ENCODE measurements at regions not wholly inside any gene's neighbourhood (a gene's known extent, or its start where the extent isn't known, plus 50 kb on each side); places are given as distances from the start of the nearest gene placed in this dataset.

DNA sequence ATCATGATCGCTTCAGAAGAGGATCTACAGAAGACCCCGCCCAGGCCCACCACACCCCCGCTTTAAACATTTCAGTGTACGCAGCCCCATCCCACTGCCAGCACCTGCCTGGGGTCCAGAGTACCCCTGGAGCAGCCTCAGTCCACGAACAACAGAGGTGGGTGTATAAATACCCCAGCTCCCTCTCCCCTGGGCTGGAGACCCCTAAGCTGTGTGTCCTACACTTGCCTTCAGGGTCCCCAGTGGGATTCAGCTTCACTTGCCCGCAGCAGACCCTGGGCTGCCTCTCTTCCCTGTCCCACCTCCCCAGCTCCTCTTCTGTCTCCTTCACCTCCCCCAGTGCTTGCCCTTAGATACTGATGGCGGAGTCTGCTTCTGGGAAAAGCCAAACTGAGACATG is 105.7 kb downstream of the RBFOX3 start:
- TF ChIP-seq, protein P1, sequence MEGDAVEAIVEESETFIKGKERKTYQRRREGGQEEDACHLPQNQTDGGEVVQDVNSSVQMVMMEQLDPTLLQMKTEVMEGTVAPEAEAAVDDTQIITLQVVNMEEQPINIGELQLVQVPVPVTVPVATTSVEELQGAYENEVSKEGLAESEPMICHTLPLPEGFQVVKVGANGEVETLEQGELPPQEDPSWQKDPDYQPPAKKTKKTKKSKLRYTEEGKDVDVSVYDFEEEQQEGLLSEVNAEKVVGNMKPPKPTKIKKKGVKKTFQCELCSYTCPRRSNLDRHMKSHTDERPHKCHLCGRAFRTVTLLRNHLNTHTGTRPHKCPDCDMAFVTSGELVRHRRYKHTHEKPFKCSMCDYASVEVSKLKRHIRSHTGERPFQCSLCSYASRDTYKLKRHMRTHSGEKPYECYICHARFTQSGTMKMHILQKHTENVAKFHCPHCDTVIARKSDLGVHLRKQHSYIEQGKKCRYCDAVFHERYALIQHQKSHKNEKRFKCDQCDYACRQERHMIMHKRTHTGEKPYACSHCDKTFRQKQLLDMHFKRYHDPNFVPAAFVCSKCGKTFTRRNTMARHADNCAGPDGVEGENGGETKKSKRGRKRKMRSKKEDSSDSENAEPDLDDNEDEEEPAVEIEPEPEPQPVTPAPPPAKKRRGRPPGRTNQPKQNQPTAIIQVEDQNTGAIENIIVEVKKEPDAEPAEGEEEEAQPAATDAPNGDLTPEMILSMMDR (IDR thresholded peaks at IDR 0.05; ENCODE audit: poor library complexity, severe bottlenecking) = no peak
- TF ChIP-seq EZH2 (IDR thresholded peaks at IDR 0.05; ENCODE audit: borderline replicate concordance, insufficient read depth, low read length, poor library complexity, severe bottlenecking) (no peak), POLR2AphosphoS5 (IDR thresholded peaks at IDR 0.05) (no peak), EP300 (conservative IDR thresholded peaks at IDR 0.05; ENCODE audit: poor library complexity, severe bottlenecking) (no peak)
- TF ChIP-seq, protein P2, sequence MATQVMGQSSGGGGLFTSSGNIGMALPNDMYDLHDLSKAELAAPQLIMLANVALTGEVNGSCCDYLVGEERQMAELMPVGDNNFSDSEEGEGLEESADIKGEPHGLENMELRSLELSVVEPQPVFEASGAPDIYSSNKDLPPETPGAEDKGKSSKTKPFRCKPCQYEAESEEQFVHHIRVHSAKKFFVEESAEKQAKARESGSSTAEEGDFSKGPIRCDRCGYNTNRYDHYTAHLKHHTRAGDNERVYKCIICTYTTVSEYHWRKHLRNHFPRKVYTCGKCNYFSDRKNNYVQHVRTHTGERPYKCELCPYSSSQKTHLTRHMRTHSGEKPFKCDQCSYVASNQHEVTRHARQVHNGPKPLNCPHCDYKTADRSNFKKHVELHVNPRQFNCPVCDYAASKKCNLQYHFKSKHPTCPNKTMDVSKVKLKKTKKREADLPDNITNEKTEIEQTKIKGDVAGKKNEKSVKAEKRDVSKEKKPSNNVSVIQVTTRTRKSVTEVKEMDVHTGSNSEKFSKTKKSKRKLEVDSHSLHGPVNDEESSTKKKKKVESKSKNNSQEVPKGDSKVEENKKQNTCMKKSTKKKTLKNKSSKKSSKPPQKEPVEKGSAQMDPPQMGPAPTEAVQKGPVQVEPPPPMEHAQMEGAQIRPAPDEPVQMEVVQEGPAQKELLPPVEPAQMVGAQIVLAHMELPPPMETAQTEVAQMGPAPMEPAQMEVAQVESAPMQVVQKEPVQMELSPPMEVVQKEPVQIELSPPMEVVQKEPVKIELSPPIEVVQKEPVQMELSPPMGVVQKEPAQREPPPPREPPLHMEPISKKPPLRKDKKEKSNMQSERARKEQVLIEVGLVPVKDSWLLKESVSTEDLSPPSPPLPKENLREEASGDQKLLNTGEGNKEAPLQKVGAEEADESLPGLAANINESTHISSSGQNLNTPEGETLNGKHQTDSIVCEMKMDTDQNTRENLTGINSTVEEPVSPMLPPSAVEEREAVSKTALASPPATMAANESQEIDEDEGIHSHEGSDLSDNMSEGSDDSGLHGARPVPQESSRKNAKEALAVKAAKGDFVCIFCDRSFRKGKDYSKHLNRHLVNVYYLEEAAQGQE (IDR thresholded peaks at IDR 0.05; ENCODE audit: borderline replicate concordance) = no peak

All from neural cell (in vitro differentiated cells).